Fibroblast of pulmonary artery (primary cell): ENCODE measurements at regions not wholly inside any gene's neighbourhood (a gene's known extent, or its start where the extent isn't known, plus 50 kb on each side); places are given as distances from the start of the nearest gene placed in this dataset.

ENCODE experiments used
- DNase-seq: peaks from one replicate; pipeline ENCODE4 v3.0.0-alpha.2; 2010; ENCODE audit warnings: low read depth
- H3K4me3 ChIP-seq: replicated peaks from 2 replicates; pipeline ENCODE4 v1.5.1; 2011; ENCODE audit warnings: low read depth, mild to moderate bottlenecking, control low read depth, low read length, moderate library complexity
- CTCF ChIP-seq: IDR thresholded peaks from 2 replicates; pipeline ENCODE4 v1.5.1; 2011; ENCODE audit warnings: mild to moderate bottlenecking, control low read depth, low read length, inconsistent platforms; ENCODE audit errors: missing control alignments

DNA sequence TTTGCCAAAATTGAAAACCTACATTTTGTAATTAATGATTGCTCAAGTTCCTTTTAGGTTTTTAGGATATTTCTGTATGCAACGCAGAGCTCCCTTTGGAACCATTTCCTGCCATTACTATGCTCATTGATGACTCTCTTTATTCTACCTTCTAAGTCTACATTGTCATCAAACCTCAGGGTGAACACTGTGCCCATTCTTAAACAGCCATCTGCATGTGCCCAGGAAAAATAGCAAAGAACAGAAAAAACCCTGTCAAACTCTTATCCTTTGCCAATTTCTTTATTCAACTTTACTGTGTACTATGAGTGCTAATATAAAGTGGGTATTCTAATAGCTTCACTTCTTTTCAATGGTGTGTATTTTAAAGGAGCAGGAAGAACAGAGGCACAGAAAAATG lies 1455.9 kb downstream of the ADGRL3 start:
- DNase-seq = no peak
- no peak overlapping the region for H3K4me3 ChIP-seq
- no peak for TF ChIP-seq CTCF

DNA sequence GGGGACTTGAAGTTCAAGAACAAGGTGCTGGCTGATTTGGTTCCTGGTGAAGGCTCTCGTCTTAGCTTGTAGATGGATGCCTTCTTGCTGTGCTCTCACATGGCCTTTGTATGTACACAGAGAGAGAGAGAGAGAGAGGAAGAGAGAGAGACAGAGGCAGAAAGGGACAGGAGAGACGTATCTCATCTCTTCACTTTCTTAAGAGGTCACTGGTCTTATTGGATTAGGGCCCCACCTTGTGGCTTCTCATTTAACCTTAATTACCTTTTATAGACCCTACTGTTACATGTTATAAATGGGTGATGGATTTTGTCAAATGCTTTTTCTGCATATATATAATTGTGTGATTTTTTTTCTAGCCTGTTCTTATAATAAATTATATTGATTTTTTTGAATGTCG lies 1444.2 kb downstream of the ADGRL3 start:
- no peak overlapping the region for H3K4me3 ChIP-seq
- DNase-seq = peak; percentile 67
- TF ChIP-seq CTCF = peak; percentile 34

DNA sequence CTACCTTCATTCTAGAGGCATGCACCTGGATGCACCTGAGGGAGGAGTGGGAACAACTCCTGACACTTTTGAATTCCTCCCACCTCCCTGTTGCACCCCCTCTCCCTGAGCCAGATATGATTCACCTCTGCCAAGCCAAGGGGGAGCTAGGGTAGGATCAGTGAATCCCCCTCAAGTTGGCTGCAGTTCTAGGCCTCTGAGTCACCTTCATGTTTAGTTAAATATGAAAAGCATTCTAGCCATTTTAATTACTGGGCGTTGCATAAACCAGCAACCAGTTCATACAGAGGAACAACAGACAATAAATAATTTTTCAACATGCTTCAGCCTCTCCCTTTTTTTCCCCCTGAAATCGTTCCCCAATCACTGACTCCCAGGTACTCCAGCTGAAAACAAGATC lies 1440.2 kb downstream of the ADGRL3 start:
- DNase-seq = no peak
- H3K4me3 ChIP-seq = no peak overlapping the region
- TF ChIP-seq CTCF = no peak

- no peak for DNase-seq
- no peak overlapping the region for H3K4me3 ChIP-seq
- TF ChIP-seq CTCF = no peak
Measured at GRCh38 chr4:62627671-62628070, 1427.5 kb downstream of the ADGRL3 start.

DNA sequence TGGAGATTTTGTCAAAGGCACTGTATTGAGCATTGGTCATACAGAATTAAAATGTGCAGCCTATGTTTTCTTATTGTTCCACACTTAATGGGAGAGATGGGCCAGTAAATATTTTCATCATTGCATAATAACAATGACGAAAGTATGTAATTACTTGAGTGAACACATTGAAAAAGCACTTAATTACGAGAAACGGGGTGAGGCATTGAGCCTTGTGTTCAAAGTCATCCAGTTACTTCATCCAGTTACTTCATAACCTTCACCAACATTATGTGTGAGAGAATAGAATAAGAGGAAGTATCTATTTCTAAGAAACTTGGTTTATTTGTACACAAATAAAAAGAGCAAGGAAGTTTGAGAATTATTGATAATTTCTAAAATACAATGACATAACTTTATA lies 1427.0 kb downstream of the ADGRL3 start:
- DNase-seq = no peak
- no peak overlapping the region for H3K4me3 ChIP-seq
- TF ChIP-seq CTCF = no peak

- no peak overlapping the region for H3K4me3 ChIP-seq
- no peak for TF ChIP-seq CTCF
- no peak for DNase-seq
Measured at GRCh38 chr4:62622089-62622488, 1422.0 kb downstream of the ADGRL3 start.

DNA sequence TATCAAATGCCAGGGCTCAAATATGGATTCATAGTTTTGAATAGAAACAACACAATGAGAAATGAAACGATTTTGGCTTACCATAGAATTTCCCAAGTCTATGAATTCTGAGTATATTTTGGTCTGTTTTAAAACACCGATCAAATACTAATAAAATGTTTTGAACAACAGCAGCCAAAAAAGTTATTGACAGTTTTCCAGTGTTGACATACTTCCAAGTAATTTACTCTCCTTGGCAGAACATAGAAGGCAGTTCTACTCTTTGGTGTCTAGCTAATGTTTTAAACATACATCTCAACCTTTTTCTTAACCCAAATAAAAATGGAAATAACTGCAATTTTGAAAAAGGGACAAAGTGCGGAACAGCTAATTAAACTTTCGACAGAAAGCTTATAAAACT lies 1419.8 kb downstream of the ADGRL3 start:
- DNase-seq = no peak
- no peak for TF ChIP-seq CTCF

More for the DNA sequence above, 1419.8 kb downstream of the ADGRL3 start:
- H3K4me3 ChIP-seq = no peak overlapping the region
